Activated CD4-positive, alpha-beta T cell treated with anti-CD3 and anti-CD28 coated beads for 1 hour (primary cell): ENCODE measurements at regions not wholly inside any gene's neighbourhood (a gene's known extent, or its start where the extent isn't known, plus 50 kb on each side); places are given as distances from the start of the nearest gene placed in this dataset.
"Not testable (repeated sequence)": the region's sequence is repeated elsewhere in the genome, so short reads cannot be mapped to it uniquely, and the experiment has no call there.

Experiments used
- DNase-seq: peaks from one replicate; pipeline ENCODE4 v3.0.0-alpha.2; 2020

DNA sequence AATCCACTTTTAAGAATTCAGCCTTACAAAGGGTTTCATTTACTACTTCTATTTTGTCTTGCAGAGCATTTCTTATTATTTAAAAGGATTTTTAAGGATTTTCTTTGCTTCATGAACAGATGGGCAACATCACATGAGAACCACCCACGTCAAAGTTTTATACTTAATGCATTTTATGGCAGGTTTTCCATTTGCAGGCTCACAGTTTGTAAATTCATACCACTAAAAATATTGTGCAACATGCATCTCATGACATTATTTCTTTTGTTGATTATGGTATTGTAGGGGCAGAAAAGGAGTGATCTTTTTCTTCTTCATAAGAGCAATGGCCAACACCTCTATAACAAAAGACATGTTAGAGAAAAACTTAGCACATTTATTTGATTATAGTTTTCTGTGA lies 554.0 kb upstream of the SPRY2 start:
- DNase-seq = no peak

DNA sequence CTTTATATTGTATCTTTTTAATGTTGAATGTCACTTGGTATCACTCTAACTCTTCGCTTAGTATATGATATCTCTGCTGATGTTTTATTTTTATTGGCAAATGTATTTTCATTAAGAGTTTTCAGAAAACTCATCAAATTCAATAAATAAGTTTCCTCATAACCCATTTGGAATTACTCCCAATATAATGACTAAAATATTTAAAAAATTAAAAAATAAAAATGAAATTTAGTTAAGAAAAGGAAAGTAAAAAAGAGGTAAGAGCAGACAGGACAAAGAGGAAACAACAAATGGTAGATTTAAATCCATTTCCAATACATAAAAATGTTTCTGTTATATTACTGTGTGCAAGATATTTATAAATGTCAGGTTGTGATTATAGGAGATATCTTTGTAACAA lies 548.9 kb upstream of the SPRY2 start:
- no peak for DNase-seq

DNA sequence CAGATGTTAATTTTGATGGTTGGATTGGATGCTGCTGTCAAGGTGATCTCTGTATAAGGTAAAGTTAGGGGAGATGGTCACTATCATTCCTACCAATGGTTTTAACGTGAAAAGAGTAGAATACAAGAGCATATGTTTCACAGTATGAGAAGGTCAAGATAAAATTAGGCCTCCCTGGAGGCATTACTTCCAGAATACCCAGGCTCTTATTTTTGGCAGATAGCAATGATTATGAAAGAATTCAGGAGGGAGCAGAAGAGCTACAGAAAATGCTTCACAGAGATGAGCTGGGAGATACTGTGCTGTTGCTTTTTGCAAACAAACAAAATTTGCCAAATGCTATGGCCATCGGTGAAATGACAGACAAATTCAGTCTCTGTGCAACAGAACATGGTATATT lies 547.5 kb upstream of the SPRY2 start:
- no peak for DNase-seq

DNA sequence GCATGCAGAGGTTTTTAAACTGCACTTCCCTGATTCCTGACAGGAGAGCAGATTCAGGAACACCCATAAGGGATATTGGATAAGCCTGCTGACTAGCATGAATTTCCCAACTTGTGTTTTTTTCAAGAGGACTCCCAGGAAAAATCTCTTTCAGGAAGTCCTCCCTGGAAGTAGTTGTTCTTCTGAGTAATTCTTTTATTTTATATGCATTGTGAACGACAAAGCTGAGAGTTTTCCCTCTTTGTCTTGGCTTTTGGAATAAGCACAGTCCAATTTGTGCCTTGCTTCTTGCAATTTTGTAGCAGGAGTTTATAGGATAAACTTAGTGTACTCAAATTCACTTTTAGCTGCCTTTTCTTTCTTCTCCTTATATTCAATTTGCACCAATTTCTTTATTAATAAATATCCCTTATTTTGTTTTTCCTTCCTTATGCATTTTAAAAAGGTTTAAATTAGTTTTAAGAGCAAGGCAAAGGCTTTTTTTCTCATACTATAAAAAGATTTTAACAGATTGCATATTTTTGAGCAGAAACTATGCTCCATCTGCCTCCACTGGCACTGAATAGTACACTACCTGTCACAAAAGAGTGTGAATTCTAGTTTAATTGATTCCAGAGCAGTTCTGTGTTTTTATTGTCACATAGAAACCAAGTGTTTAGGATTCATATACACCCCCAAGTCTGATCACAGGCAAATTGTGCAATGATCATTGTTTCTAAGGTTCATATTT lies 543.3 kb upstream of the SPRY2 start:
- no peak for DNase-seq

DNA sequence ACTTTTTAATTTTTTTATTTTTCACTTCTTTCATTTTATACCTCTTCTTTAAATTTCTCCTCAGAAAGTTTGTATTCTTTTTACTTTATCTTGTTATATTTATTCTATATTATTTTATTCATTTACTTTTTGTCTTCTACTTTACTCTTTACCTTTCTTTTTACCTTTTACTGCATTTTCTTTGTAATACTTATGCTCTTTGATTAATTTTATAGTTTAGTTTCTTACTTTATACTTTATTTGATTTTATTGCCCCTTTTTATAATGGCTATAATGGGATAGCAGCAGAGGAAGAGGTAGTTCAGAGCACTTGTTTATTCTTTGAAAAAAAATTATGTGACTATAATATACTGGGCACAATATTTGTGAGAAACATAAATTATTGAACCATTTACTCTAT lies 542.6 kb upstream of the SPRY2 start:
- no peak for DNase-seq

DNA sequence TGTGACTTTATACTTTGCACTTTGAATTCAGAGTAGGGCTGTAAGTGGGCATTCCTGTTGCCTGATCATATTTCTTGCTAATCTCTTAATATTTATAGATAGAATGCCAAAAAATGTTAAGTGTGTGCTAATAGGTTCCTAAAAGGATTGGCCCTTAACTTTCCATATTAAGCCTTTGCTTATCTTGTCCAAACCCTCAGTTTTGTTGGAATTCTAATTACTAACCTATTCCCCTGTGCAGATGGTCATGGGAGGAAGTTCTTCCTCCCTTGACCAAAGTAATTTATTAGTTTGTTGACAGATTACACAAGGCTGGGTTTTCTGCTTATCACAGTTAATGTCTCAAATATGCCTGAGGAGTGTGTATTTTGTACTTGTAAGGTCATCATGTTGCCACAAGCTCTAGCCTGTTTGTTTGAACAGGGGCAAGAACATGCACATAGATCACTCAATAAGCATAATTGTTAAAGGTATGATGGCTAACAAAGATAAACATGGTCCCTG lies 541.1 kb upstream of the SPRY2 start:
- DNase-seq = no peak

DNA sequence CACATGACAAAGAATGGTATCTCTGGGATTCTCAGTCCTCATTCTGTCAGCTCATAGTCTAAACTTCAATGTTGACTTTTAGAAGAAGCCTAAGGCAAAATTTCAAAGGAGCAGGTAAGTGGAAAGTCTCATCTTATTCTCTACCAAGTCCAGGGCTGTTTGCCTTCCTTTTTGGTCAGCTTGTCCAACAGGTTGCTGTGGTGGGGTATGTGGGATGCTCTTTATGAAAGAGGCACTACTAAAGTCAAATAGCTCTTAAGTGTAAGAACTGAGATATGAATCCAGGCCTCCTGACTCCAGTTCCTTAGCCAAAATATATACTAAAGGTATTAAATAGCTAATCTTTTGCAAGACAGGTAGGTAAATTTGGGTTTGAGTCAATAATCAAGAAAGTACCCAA lies 540.6 kb upstream of the SPRY2 start:
- DNase-seq = no peak

DNA sequence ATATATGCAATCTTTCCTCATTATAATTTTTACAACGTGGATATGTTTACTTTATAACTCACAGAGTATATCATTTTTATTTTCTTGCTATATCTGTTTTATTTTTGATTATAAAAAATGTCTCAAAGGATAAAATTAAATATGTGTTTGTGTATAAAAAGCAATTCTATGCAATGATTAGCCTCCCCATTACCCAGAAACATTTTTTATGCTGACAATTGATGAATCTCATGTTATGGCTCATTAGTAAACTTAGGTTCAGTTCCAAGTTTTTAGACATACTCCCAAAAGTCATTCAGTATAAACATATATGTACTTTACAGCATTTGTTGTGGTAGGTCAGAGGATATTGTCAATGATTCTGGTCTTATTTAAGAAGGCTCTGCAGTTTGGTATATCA lies 540.1 kb upstream of the SPRY2 start:
- DNase-seq = no peak

DNA sequence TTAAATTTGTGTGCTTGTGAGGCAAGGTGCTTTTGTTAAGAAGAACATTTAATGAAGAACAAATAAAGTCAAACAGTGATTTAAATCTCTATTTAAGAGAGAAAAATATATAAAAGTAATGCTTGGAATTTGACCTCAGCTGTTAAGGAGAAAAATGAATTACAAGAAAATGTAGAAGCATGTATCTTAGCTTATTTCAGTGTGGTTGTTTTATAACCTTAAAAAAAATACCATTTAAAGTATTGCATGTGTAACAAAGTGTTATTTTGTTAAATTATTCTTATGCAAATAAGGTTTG lies 537.0 kb upstream of the SPRY2 start:
- DNase-seq = no peak

DNA sequence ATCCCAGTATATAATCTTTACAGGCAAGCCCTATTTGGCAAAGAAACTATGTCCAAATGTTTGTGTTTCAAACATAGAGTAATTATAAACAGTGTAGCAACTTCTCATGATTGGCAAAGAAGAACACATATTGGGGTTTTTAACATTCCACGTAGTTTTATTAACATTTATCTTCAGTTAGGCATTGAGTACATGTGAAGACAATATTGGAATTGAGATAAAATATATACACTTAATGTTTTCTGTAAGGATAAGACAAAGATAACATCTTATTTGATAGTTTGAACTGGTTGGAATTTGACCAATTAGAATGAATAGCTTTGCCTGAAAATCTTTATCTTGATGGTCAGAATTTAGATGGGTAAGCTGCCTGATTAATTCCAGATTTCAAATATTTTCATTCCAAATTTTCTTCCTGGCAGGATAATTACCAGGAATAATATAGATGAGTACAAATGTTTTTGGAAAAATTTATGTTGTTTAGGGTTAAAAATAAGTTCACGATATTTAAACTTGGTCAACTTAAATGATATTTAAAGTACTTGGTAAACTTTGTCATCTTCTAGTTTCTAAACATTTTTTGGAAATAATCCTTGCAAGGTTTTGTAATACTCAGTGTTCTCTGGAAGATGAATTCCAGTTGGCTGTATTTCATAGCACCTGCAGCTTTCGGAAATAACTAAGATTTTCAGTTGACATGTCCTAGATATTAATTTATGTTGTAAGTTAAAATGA lies 536.5 kb upstream of the SPRY2 start:
- no peak for DNase-seq

DNA sequence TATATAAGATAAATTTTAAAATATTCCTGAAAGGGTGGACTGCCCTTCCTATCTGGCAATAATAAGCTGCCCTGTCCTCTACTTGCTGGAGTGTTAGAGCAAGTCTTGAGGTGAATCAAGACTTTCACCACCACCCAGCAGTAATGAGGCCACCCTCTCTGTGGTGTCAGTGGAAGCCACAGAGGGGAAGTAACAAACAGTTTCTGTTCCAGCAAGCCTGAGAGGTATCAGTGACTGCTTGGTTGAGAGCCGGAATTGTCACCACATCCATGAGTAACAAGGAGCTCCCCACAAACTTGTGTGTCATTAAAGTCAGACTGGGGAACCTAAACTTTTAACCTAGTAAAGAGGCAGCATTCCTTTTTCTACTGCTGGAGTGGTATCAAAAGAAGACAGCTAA lies 532.7 kb upstream of the SPRY2 start:
- no peak for DNase-seq

DNA sequence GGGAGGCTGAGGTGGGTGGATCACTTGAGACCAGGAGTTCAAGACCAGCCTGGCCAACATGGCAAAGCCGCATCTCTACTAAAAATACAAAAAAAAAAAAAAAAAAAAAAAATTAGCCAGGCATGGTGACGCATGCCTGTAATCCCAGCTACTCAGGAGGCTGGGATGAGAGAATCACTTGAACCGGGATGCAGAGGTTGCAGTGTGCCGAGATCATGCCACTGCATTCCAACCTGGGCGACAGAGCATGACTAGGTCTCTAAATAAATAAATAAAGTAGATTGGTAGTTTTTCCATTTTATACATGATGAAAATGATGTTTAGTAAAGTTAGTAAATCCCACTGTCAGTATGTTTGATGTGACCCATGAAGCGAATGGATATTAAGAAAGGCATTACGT lies 531.0 kb upstream of the SPRY2 start:
- not testable (repeated sequence) for DNase-seq

DNA sequence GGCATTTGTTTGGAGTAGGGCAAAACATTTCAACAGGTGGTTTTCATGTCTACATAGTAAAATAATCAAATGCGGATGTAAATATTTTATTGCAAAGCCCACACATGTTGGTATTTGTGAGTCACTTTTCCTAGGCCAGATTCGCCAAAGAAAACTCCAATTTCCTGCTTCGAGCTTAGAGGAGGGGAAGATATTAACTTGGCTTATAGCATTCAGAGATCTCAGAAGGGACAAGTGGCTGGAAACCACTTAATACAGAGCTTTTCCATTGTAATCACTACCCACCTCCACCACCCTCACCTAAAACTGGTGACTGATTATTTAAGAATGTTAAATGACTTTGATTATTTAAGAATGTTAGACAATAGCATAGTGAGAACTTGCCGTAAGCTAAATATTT lies 530.6 kb upstream of the SPRY2 start:
- DNase-seq = no peak

DNA sequence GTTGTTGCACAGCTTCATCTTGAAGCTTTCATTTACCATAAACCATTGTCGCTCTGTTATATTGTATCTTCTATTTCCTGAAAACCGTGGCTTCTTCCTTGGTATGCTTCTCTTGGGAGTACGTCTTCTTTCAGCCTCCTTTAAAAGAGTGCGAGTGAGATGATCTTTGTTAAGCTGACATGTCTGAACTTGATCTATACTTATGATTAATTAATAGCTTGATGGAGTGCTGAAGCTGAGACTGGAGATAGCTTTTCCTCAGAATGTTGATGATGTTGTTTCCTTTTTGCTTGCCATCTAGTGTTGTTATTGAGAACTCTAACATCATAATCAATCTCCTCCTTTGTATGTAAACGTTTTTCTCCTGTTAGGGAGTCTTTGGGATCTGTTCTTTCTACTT lies 529.3 kb upstream of the SPRY2 start:
- DNase-seq = no peak

DNA sequence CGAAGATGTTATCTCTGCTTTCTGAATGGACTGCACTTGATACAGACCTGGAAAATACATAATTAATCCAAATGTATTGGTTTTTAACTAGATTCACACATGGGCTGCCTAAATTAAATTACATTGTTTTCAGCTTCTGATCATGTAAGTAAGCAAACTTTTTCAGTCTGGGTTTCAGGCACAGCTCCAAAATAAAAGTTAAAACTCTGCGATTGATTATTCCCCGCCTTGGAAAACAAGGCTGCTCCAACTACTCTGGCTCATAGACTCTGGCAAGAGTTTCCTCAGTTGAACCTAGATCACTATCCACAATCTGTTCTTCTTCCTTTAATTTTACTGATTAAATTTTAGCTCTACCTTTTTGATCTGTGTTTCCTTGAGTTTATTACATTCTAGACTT lies 526.0 kb upstream of the SPRY2 start:
- no peak for DNase-seq

DNA sequence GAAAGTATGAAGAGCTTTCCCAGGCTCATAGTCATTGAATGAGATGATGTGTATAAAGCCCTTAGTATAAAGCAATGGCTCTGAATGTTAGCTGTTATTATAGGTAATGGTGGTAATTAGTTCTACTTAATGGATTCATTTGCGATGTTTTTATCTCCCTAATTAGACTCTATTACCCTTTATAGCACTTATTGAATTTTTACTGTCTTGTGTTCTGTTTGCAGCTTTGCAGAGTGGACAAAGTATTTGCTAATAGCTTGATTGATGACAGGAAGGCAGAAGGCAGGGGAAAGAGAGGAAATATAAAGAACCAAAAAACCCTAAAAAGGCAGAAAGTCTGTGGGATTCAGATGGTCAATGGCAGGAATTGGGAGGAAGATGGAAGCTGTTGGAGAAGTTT lies 524.4 kb upstream of the SPRY2 start:
- no peak for DNase-seq

DNA sequence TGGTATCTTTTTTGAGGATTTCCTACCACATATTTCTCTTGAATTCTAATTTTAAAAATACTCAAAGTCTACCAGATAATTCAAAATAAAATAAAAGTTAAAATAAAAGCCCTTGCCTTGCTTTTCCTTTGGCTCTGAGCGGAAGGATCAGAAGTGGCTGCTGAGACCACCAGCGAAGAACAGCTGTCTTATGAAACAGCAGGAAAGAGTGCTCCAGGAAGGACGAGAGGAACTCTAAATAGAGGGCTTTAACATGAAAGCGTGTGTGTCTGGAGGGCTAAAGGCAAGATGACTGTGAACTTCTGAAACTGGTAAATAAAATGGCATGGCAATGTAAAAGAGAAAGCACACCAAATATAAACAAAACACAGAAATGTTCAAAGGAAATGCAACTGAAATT lies 521.5 kb upstream of the SPRY2 start:
- DNase-seq = no peak

DNA sequence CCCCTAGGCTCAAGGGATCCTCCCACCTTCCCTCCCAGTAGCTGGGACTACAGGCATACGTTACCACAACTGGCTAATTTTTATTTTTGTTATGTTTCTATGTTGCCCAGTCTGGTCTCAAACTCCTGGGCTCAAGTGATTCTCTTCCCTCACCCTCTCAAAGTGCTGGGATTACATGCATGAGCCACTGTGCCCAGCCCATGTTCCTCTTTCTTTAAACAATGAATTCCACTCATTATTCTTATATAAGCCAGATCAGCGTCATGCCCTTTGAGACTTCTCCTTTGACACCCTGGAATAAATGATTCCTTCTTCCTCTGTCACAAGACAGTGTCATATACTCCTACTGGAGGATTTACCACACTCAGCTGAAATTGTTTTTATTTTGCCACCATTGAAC lies 519.9 kb upstream of the SPRY2 start:
- no peak for DNase-seq

DNA sequence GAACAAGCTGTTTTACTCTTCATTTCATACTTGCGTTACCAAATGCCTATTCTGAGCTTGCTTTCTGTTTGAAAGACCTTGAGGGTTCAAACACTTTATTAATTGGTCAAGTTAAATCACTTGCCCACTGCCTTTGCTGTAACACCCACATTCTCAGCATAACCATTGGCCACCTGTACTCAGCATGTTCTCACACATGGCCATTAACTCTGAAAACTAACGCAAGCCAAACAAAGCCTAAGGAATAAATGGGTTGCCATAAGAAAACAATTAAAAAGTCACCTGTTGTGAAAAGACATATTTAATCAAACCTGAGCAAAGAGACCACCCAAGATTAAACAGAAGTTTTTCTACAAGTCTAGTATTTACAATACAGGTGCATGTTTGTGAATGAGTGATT lies 517.2 kb upstream of the SPRY2 start:
- DNase-seq = no peak

DNA sequence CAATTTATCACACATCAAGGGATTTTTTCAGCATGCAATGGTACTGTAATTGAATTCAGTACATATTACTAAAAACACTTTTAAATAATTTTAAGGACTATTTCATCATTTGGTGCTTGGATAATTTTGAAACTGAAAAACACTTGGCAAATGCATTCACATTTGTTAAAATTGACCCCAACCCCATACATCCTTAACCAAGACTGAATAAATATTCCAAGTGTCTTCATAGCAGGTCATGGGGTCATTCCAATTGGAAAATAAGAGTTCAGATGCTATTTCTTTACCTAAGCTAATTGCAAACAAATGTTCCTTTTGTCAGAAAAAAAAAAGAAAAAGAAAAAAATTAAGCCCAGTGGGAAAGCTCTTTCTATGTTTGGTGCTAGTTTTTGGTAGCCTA lies 516.4 kb upstream of the SPRY2 start:
- DNase-seq = no peak

DNA sequence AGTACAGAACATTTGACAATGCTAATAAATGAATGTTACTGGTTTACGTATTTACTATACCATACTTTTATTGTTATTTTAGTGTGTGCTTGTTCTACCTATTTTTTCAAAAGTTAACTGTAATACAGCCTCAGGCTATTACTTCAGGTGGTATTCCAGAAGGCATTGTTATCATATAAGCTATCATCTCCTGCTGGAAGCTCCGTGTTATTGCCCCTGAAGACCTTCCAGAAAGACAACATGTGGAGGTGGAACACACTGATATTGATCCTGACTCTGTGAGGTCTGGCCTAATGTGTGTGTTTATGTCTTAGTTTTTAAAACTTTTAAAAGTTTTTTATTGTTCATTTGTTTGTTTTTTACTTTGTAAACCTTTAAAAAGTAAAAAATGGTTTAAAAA lies 509.8 kb upstream of the SPRY2 start:
- DNase-seq = no peak

DNA sequence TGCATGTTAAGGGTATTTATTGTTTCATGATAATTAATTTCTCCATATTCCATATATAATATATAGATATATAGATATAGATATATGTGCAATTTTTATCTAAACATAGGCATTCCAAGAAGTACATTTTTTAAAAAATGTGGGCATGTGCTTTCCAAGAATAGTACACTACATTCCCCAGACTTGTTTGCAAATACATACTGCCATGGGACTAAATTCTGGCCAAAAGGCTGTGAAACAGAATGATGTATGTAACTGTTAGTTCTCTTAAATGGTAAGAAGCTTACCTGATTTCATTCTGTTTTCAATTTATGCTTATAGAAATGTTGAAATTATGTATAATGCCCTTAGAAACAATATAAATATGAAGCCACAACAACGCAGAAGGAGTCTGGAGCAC lies 503.2 kb upstream of the SPRY2 start:
- no peak for DNase-seq

DNA sequence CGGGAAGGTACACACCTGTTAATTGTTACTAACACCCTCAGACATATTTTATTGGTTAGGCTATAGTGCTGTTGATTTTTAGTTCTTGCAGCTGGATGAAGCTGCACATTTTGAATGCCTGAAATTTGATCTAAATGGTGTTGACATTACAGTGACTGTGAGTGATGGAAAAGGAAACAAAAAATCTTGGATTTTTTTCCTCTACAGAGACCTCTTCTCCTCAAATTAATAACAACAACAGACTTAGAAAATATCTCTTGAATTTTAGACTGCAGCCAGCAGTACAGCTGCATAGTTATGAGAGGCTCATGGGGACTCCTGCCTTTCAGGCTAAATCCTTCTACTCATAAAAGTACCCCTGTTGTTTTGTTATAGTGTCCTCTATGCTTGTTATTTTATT lies 500.5 kb upstream of the SPRY2 start:
- no peak for DNase-seq

DNA sequence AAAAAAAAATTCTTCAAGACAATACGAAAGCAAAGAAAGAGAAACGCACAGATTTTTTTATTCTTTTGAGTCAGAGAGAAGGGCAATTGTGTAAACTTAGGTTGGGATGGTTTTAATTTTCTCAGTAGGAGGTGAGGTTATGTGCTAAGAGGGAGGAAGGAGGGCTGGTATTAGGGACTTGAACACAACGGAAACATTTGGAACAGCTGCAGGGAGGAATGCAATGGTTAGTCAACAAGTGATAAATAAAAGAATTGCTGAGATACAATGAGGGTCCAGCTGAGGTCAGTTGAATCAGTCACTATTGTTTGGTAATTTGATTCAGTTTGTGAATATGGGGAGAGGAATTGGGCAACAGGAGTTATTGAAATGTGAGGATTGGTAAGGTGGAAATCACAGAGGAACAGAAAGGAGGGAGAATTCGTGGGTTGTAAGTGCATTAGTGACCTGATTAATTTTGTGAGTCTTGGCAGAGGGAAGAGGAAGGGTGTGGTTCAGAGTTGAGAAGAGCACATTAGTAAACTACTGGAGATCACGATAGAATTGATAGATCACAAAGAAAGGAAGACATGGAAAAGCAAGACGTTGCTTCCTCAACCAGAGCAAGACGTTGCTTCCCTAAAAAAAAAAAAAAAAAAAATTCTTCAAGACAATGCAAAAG lies 499.5 kb upstream of the SPRY2 start:
- no peak for DNase-seq

DNA sequence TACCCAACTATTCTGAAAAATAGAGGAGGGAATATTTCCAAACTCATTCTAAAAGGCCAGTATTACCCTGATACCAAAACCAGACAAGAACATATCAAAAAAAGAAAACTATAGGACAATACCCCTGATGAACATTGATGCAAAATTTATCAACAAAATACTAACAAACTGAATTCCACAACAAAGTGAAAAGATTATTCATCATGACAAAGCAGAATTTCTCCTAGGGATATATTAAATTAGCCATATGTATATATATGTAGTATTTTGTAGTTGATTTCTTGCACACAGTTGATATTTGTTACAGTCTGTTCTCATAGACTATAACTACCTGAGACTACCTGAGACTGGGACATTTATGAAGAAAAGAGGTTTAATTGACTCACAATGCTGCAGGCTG lies 495.0 kb upstream of the SPRY2 start:
- no peak for DNase-seq
